NCI-H69 (cell line): ENCODE measurements at regions not wholly inside any gene's neighbourhood (a gene's known extent, or its start where the extent isn't known, plus 50 kb on each side); places are given as distances from the start of the nearest gene placed in this dataset.
"Not testable (repeated sequence)": the region's sequence is repeated elsewhere in the genome, so short reads cannot be mapped to it uniquely, and the experiment has no call there.

Experiments
- DNase-seq: peaks from one replicate; lab custom pipeline; 2025; lab: John Stamatoyannopoulos, UW

DNA sequence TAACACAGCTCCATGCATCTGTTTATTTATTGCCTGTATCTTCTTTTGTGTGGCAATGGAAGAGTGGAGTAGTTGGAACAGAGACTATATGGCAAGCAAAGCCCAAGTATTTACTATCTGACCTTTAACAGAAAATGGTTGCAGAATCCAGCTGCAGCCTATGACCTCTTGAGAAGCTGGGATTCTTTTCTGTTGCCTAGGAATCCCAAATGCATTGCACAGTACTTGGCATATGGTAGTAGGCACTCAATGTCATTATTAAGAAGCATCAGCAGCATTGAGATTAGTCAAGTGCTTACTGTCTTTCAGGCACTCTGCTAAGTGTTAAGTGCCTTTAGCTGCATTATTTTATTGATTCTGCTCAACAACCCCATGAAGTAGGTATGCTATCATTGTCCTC, 331.6 kb downstream of the CCDC85A start:
- DNase-seq, result peak; percentile 6

DNA sequence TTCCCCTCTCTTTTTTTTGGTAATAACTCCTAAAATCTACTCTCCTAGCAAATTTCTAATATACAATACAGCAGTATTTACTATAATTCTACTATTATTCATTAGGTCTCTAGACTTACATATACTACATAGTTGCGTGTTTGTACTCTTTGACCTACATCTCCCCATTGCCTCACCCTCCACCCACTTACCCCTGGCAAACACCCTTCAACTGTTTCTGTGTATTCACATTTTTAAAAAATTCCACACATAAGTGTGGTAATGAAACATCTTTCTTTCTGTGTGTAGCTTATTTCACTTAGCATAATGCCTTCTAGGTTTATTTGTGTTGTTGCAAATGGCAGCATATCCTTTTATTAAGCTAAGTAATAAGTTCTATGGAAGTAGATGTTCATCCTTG, 336.0 kb downstream of the CCDC85A start:
- no peak for DNase-seq

DNA sequence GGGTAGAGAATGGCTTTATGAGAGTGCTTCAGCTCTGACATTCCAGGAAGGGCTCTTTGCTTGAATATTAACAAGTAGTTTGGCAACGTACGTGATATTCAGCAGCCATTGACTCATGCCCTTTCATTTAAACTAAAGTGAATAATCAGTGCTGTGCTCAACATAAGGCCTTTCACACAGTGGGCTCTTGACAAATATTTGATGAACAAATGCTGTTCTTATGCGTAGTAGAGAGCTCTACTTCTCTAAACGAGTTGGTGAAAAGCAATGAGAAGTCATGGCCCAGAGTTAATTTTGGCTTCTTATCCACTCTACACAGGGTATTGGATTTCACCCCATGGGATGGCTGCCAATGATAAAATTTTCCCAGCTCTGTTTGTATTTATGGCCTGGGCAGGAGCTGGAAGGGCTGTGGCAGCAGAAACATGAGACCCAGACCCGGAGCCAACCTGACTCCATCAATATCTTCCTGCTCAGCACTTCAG, 338.9 kb downstream of the CCDC85A start:
- peak; percentile 77 for DNase-seq

DNA sequence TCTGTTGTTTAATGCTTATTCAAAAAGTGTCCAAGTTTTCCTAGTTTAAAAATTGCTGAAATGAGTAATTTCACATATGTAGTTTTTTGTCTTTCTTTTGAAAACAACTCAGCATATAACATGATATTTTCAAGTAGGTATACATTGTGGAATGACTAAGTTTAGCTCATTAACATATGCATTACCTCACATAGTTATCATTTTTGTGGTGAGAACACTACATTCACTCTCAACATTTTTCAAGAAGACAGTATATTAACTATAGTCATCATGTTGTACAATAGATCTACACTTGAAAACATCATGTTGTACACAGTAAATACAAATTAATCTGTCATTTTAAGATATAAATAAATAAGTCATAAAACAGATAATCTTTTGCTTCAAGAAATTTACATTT, 340.0 kb downstream of the CCDC85A start:
- DNase-seq, result no peak

DNA sequence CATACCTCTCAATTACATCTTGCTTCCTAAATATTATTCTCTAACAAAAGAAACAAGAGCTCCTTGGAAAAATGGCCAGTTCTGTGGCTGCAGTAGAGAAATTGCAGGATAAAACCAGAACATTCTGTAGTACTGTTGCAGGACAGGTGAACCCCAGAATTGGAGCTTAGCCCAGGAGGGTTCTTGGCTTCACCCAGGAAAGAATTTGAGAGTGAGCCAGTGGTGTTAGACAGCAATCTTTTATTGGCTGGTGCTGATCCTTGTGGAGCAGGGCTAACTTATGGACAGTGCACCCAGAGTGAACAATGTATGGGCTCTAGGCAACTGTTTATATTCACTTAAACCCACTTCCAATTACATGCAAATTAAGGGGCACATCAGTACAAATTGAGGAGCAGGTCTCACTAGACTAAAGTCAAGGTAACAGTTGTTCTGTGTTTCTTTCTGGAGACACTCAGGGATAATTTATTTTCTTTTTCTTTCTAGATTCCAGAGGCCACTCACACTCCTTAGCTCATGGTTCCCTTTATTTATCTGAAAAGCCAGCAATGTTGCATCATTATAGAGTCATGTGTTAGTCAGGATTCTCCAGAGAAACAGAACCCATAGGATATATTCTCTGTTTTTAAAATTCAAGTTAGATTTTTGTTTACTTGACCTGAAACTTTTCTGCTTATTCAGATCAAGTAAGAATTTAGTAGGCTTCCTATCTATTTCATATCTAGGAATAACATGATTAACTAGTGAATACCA, 348.1 kb downstream of the CCDC85A start:
- DNase-seq, result no peak

DNA sequence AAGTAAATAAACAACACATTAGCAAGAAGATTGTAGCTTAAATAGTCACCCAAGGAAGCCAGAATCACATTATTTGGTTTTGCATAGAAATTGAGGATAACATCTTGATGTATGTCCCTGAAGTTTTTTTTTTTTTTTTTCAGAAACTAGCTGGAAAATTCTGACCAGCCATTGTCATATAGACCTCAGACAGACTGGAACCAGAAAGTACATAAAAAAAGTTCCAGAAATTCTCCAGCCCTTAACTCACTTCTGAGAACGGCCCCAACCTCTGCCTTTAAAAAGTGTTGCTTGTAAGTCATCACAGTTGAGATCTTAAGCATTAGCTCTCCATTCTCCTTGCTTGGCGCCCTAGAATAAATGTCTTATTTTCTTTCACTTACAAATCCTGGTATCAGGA, 350.5 kb downstream of the CCDC85A start:
- DNase-seq, result no peak

DNA sequence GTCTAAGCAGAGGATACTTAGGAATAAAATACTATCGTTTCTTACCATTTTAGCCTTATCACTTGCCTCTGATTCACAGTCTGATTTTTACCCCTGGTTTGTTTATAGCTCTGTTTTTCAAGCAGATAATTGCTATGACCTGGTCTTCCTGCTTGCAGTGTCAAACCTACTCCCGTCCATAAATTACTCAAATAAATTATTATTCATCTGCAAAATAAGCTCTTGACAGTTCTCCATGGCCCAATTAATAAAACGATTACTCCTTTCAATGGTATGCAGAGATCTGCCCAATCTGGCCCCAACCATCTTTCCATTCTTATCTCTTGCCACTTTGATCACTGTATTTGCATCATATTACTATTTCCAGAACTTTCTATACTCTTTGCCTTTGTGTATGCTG, 354.0 kb downstream of the CCDC85A start:
- DNase-seq, result no peak

DNA sequence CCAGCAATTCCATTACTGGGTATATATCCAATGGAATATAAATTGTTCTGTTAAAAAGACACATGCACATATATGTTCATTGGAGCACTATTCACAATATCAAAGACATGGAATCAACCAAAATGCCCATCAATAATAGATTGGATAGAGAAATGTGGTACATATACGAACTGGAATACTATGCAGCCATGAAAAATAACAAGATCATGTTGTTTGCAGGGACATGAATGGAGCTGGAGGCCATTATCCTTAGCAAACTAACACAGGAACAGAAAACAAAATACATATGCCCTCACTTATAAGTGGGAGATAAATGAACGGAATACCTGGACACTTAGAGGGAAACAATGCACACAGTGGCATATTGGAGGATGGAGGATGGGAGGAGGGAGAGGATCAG, 355.8 kb downstream of the CCDC85A start:
- no peak for DNase-seq

DNA sequence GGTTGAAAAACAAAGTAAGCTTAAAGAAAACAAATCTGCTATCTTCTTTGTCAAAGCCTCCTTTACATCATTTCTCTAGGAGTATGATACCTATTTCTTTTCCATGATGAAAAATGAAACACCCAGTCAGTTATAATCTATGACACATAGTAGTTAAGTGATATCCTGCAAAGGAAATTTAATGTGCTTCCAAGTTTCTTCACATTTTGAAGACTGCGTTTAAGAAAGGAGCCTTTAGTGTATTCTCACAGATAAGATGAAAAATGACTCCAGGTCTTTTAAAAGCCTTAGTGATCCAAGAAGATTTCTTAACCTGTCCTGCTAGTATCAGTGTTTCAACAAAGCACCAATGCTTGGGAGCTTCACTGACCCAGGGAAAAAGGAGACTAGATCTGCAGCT, 356.7 kb downstream of the CCDC85A start:
- no peak for DNase-seq

DNA sequence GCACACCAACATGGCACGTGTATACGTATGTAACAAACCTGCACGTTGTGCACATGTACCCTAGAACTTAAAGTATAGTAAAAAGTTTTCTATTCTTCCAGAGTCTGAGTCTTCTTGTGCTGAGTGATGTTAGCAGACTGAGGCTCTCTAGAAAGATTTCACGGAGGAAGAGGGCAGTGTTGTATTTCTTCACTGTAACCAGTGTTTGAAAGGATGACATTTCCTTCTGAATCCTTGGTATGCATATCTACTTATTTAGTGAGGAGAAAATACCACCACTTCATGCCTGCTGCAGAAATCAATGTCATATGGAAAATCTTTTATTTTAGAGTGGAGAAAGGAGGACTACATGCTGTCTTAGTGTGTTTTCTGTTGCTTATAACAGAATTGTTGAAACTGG, 357.1 kb downstream of the CCDC85A start:
- no peak for DNase-seq

DNA sequence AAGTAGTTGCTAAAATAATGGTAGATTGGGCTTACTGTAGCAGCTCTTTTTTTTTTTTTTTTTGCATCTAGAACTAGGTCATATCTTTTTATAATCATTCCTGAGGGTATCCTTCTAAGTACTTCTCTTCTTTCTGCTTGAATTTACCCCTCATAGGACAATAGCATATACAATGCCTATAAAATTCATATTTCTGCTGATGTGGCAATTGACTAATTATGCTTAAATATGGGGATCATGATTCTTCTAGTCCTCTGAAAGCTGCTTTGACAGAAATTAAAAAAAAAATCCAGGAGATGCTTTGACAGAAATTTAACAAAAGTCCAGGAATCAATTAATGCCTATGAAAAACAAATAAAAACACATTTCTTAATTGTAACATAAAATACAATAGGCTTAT, 358.4 kb downstream of the CCDC85A start:
- DNase-seq, result no peak

DNA sequence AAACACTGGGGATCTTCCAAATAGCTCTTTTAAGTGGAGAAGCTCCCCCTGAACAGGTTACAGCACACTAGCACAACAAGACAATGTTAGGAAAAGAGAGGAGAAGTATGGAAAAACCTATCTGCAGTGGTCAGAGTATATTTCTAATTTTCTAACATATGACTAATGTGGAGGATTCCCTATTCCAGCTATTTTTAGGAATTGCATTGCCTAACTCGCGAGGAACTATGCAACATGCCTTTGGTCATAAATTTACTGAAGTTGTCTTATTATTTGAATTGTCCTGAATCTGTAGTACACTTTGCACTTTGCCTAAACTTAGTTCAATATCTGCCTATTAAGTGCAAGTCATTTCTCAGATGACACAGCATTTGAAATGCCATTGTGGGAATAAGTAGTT, 381.4 kb downstream of the CCDC85A start:
- no peak for DNase-seq

DNA sequence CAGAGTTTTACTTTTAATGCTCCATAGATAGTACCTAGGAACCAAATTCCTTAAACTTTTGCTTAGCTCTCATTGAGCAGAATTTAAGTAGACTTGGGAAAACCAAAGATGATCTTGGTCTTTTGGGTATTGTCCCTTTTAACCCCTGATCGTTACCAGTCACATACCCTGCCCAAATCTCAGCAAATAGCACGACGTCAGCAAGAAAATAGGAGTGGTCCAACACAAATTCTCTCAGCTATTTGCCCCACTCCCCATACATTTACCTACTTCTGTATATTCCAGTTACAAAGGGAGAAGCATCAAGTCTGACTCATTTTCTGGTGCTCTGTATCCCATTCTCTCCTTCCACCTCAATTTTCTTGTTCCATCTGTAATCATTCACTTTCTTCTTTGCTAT, 387.3 kb downstream of the CCDC85A start:
- no peak for DNase-seq

DNA sequence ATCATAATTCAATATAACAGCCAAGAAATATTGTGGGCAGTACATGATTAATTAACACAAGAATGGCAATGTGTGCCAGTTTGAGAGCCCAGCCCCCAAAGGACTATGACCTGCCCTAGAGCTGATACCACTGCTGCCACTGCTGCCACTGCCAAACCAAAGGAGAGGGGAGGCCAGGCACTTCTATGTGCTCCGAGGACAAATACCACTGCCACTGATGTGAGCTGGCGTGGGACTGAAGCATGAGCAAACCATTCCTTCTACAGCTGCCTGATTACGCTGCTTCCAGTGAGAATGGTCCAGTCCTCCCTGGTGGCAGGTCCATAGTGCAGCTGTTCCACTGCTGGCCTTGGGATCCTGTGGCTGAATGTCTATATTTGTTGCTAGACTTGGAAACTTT, 392.2 kb downstream of the CCDC85A start:
- DNase-seq, result no peak

DNA sequence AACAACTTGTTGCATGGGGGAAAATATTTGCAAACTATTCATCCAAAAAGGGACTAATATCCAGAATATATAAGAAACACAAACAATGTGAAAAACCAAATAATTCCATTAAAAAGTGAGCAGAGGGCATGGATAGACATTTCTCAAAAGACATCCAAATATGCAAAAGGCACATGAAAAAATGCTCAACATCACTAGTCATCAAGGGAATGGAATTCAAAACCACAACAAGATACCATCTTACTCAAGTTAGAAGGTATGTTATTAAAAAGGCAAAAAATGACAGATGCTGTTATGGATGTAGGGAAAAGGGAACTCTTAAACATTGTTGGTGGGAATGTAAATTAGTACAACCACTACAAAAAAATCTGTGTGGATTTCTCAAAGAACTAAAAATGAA, 396.5 kb downstream of the CCDC85A start:
- no peak for DNase-seq

DNA sequence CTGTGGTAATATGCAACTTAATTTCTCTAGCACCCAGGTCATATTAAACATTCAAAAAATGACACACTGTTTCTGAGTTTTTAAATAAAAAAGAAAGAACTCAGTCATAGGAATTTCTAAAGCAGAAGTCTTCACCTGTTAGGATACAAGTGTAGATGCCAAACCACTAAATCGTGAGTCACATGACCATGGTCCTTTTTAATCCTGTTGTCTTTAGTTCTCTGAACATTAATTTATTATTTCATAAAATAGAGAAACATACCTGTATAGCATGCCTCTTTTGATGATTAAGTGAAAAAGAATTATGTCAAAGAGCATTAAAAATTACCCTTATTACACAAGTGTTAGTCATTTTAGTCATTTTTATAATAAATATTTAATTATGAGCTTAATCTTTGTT, 398.8 kb downstream of the CCDC85A start:
- no peak for DNase-seq

DNA sequence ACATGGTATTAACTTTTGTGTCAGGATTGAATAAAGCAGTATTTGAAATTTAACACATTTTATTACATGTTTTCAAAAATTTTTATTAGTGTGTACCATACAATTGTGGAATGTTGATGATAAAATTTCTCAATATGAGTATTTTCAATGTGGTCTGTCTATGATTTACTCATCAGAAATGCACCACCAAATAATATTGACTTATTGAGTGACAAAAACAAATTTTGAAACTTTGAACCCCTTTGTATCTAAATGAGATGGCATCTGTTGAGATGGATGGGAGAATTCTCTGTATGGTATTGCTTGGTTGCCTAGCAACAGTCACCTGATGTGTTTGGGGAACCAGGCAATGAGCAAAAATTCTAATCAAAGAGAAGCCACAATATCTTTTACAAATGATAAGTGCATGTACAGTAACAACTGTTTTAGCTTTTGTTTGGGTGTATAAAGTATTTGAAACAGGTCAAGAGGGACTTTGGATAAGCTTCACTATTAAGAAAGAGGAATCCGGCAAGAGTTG, 400.1 kb downstream of the CCDC85A start:
- DNase-seq, result peak; percentile 15

DNA sequence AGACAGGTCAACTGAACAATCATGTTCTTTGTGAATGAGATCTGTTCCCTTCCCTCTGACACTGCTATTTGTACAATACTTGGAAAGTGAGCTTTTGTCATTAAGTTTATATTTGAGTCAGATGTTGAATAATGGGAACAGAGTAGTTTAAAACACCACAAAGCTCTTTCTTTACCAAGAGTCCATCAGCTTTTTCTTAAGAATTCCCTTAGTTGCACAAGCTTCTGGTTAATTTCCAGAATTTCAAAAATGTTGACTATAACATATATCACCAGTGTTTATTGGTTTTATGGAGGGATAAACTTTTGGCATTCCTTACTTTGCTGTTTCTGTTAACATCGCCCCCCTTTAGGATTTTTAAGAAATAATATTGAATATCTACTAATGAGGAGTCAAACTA, 403.7 kb downstream of the CCDC85A start:
- DNase-seq, result no peak

DNA sequence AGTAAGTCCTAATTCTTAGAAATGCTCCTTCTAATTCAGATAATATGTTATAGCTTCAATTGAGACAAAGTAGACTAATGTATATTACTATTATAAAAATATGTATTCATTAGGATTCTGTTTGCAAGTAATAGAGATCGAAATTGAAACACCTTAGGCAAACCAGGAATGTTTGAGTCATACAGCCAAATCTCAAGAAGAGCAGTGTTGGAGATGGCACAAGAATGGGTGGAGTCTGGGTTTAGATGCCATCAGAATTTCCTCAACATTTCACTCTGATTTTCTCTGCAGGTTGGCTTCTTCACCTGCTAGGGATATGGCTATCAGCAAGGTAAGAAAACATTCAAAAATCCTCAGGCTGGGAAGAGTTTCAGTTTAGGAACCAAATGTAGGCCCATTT, 405.4 kb downstream of the CCDC85A start:
- no peak for DNase-seq

DNA sequence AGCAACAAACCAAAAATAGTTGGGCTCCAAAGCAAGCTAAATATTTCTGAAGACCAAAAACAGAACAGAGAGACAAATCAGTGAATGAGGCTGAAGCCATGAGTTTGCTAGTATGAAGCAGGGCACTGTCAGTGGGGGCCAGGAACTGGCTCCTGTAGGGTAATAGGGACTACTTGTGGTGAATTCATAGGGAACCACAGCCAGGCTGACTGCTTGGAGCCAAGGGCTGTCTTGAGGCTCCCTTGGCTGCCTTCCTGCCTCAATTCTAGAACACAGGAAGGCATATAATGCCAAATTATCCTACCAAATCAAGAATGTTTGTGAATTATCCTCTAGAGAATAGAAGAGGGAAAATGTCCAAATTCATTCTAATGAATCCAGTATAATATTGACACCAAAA, 406.0 kb downstream of the CCDC85A start:
- DNase-seq, result no peak

DNA sequence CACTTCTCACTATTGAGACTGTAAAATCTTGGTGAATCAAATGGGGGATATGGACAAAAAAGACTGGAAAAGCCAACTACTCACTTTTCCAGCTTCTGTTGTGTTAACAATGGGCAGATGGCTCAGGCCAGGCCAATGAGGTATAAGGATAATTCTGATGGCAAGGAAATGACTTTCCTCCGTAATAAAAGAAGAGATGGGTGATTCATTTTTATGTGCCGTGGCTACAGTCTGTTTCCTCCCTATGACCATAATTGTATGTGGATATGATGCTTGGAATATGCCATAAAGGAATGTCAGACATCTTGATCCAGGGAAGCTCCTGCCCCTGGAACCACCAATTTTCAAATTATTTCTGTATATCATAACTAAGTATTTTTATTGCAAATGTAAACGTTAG, 406.8 kb downstream of the CCDC85A start:
- DNase-seq, result no peak

DNA sequence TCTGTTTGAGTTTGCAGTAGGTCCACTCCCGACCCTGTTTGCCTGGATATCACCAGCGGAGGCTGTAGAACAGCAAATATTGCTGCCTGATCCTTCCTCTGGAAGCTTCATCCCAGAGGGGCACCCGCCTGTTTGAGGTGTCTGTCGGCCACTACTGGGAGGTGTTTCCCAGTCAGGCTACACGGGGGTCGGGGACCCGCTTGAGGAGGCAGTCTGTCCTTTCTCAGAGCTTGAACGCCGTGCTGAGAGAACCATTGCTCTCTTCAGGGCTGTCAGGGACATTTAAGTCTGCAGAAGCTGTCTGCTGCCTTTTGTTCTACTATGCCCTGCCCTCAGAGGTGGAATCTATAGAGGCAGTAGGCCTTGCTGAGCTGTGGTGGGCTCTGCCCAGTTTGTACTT, 422.3 kb downstream of the CCDC85A start:
- not testable (repeated sequence) for DNase-seq

DNA sequence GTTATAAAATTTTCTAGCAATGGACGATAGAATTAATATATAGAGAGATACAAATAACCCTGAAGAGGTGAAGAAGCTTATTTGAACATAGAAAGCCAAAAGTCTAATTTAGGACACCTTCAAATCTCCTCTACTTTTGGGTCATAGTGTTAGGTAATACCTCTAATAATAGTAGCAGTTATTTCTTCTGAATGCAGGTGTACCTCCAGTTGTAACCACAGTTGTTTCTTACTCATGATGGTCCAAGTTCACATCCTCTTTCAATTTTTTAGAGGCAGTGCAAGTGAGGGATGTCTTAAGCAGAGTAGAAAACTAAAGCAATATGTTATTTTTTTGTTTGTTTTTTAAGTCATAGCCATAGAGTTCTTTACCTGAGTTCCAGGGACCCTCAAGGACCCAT, 429.5 kb downstream of the CCDC85A start:
- DNase-seq, result no peak

DNA sequence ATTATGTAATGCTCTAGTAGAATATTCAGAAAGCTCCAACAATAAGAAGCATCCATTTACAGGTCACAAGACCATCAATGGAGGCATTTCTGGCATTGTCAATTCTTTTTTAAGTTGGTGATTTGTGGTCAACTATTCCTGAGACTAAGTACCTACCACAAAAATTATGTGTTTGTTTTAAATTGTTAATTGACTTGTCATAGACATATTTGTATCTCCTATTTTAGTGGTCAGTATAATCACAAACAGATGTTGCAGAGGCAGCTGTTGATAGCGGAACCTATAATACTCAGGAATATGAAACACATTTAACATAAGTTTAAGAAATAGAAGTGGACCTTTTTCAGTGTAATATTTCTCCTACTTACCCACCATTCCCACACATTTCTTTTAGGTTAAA, 430.1 kb downstream of the CCDC85A start:
- no peak for DNase-seq
